GM21381 (cell line): ENCODE measurements at regions not wholly inside any gene's neighbourhood (a gene's known extent, or its start where the extent isn't known, plus 50 kb on each side); places are given as distances from the start of the nearest gene placed in this dataset.
"Not testable (repeated sequence)": the region's sequence is repeated elsewhere in the genome, so short reads cannot be mapped to it uniquely, and the experiment has no call there.

Source experiments
- ATAC-seq: cut with Tn5 transposase; IDR thresholded peaks from one replicate; pipeline ENCODE4 v1.9.1; 2021; ENCODE audit warnings: mild to moderate bottlenecking, moderate library complexity; ENCODE audit not compliant: unreplicated experiment

GRCh38 chr10:123269675-123270074 lies 115.5 kb downstream of the BUB3 start:
- no peak for ATAC-seq

DNA sequence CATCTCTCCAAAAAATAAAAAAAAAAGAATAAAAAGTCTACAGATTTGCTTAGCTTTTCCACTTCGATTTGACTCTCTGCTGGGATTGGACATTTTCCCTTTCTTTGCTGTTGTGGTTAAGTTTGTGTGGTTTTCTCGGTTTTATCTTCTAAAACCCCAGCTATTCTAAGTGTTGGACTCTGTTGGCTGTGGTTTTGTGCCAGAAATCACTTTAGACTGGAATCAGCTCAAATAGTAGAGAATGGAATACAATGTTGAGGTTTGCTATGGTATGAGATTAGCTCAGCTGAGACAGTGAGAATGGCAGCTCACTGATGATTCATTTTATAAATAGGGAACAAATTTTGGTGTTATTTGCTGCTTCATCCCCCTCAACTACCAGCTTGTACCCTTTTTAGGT lies 116.0 kb downstream of the BUB3 start:
- ATAC-seq, result no peak

DNA sequence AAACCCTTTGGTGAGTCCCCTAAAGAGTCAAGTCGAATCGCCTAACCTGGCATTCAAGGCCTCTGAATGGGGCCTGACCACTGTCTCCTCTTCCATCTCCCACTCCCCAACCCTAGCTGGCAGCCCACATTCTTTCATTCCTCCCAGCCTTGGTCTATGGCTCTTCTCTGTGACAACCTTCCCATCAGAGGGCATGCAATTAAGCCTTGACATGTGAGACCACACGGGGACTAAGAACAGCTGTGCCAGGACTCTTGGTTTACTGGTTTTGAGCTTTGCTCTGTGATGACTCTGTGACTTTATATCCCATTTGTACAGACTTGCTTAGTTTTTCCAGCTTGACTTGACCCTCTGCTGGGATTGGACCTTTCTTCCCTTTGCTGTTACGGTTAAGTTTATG lies 116.6 kb downstream of the BUB3 start:
- no peak for ATAC-seq

GRCh38 chr10:123272171-123272570 lies 118.0 kb downstream of the BUB3 start:
- ATAC-seq, result no peak

DNA sequence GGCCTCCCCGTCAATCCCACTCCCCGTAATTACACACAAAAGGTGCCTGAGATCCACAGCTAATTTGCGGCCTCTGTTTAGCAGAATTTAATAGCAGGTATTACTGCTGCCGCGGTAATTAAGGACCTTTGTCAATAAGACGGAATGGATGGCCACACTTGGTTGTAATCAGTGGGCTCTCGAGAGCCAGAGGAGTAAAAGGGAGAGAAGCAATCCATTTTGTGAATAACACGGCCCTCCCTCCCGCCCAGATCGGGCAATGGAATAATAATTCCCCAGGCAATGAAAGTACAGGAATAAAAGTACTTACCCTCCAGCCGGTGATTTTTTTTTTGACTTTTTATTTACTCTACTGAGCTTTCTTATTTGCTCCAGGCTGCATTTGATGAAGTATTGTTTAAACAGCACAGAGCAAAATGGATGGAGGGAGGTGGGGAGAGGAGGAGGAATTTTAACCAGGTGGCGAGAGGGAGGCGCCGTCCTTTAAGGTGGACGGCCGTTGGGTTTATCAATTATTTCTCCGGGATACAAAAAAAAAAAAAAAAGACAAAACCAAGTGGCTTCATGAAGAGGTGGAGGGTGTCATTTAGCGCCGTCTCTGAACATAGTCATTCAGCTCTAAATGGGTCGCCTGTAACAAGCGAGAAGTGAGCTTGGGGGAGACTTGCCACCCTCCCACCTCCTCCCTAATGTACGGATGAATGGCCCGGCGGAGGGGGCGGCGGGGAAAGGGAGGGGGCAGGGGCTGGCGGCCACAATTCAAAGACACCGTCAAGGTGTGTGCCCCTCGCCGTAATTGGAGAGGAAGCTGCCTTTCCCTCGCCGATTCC lies 120.3 kb downstream of the BUB3 start:
- no peak for ATAC-seq

DNA sequence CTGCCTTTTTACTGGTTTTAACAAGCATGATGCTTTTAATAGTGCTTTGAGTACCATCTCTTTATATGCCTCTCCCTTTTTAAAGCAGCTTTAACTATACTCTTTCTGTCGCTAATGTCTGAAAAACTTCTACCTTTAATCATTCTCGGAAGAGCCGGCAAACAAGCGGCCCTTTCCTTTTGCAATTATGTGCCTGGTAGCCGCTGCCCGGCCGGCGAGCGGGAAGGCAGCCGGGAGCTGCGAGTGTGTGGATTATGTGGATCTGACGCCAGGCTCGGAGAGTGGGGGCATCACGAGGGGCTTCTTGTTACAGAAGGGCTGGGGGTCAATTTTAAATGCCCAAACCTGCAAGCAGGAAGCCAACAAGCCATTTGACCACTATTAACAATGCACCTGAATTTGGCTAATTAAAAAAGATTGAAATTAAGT lies 120.9 kb downstream of the BUB3 start:
- no peak for ATAC-seq

DNA sequence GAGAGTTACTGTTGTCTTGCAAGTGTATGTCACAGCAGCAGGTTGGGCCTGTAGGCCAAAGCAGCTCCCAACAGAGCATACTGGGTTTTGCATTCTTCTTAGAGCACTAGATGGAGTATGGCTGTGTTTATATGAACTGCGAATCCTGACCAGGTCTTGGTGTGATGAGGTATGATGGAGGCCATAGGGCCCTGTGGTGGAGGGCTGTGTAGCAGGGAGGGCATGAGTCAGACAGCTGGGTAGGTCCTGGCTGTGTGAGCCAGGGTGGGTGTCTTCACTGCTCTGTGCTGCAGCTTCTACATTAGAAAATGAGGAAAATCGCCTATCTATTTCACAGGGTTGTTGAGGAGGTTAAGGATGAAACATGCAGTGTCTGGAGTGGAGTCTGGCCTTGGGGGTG lies 124.2 kb downstream of the BUB3 start:
- no peak for ATAC-seq

GRCh38 chr10:123283371-123283770 lies 129.2 kb downstream of the BUB3 start:
- not testable (repeated sequence) for ATAC-seq

- no peak for ATAC-seq
Observed at GRCh38 chr10:123284022-123284421, 129.8 kb downstream of the BUB3 start.

DNA sequence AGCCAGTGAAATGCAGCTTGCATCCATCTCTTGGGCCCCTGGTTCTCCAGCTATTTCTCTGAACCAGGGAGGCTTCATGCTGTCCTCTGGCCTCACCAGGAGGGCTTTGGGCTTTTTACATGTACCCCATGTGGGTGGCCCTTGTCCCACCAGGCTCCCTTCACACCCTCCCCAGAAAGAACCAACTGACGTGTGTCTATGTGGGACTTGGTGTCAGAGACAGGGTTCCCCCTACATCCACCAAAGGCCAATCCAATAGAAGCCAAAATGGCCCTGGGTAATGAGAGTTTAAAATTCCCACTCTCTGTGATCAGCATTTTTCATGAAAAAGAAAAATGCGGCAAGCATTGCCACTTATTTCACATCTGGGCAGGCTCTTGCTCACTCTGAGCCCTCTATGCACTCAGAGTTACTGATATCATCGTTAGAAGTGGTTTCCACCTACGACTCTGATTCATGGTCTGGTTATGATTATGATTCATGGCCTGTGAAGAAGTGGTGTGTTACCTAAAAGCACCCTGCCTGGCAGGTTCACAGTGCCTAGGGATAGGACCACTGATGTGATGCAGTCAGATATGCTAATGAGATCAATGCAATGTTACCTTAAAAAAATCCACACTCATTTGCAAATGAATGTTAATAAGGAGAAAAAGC lies 133.5 kb downstream of the BUB3 start:
- no peak for ATAC-seq

DNA sequence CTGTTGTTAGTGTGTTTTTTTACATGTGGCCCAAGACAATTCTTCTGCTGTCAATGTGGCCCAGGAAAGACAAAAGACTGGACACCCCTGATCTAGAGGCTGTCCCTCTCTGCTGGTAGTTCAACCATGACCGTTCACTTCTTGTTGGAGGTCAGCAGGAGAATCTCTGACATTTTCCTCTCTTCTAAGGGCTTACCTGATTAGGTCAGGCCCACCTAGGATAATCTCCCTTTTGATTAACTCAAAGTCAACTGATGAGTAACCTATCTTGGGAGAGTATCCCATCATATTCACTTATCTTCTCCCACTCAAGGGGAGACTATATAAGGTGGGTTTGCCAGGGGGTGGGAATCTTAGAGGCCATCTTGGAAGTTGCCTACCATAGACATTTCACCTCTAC lies 135.2 kb downstream of the BUB3 start:
- ATAC-seq, result no peak

GRCh38 chr10:123294109-123294508 lies 139.9 kb downstream of the BUB3 start:
- no peak for ATAC-seq

GRCh38 chr10:123294886-123295285 lies 140.7 kb downstream of the BUB3 start:
- no peak for ATAC-seq

- no peak for ATAC-seq
Observed at GRCh38 chr10:123295644-123296043, 141.4 kb downstream of the BUB3 start.

- ATAC-seq, result no peak
Observed at GRCh38 chr10:123297175-123297574, 143.0 kb downstream of the BUB3 start.

- ATAC-seq, result no peak
Observed at GRCh38 chr10:123298583-123298982, 144.4 kb downstream of the BUB3 start.

GRCh38 chr10:123299598-123299997 lies 145.4 kb downstream of the BUB3 start:
- no peak for ATAC-seq

- ATAC-seq, result no peak
Observed at GRCh38 chr10:123301077-123301857, 147.1 kb downstream of the BUB3 start.

DNA sequence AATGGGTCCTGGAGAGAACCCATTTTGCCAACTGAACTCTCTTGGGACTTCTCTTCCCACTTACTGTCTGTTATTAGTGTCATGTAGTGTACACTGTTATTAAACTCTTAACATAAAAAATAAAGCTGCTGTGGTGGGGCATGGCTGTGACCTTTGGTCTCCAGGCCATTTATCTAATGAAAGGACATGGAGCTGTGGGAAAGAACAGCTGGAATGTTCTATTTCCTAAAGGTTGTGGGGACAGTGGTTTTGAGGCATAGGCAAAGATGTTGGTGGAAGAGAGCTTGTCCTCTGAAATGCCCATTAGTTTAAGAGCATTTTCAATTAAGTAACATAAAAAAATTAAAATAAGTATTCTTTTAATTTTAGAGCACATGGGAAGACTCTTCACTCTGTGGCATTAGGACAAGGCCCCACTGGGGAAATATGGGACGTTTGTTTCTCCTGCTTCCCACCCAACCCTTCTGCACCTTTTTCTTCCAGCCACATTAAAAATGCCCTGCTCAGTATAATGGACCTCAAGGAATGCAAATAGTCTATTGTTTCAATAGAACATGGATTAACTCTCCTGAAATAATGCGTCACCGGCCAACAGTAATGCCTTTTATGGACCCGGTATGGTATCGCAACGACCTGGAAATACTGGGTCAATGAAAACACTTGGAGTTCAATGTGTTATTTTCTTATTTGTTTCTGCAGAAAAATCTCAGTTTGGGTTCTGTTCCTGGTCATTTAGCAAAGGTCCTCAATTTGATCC lies 149.6 kb downstream of the BUB3 start:
- ATAC-seq, result no peak

DNA sequence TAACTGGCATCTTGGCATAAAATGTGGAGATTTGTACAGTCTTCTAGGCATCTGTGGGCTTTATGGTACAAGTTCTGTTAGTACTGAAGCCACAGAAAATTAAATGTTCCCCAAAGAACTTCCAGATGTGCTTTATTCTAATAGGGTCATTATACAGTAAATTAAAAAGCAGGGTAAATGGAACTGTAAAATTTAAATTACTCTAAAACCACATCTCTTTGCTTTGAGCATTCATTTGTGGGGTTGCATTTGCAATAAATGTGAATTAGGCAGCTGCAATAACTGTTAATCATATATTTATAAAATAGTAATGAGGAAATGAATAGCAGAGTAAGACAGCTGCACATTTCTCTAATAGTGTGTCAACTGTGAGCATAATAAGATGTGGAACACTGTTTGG lies 151.5 kb downstream of the BUB3 start:
- ATAC-seq, result no peak

DNA sequence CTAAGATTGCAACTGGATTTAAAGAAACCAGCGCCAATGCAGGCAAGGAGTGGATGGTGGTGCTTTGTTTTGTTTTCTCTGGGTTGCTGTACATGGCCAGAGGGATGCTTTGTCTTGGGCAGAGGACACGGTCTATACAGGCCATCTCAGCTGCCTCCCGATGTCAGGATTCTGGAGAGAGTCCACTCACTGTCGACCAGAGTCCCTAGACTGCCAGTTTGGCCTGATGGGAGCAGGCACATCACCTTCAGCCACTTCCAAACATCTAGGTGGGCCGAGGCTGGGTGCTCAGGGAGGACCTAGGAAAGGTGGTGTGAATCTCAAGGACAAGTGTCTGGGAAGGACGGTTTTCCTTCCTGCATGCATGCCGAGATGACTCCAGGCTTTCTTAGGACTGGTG lies 152.1 kb downstream of the BUB3 start:
- no peak for ATAC-seq
